OCI-LY1 (cell line): ENCODE measurements at regions not wholly inside any gene's neighbourhood (a gene's known extent, or its start where the extent isn't known, plus 50 kb on each side); places are given as distances from the start of the nearest gene placed in this dataset.

Source experiments
- EZH2 ChIP-seq: fragments of 200-600 bp; sonication (generic), shearing (Covaris generic); IDR thresholded peaks from 2 replicates; pipeline ENCODE4 v1.8.0; 2017; ENCODE audit warnings: borderline replicate concordance, mixed run types, mild to moderate bottlenecking, antibody characterized with exemption, low read length, moderate library complexity, mixed read lengths
- TF ChIP-seq, protein P1 (sequence below): fragments of 200-600 bp; sonication (generic), shearing (Covaris generic); IDR thresholded peaks from 2 replicates; pipeline ENCODE4 v1.5.1; 2017; ENCODE audit warnings: mild to moderate bottlenecking, antibody characterized with exemption, low read length, moderate library complexity, mixed read lengths

DNA sequence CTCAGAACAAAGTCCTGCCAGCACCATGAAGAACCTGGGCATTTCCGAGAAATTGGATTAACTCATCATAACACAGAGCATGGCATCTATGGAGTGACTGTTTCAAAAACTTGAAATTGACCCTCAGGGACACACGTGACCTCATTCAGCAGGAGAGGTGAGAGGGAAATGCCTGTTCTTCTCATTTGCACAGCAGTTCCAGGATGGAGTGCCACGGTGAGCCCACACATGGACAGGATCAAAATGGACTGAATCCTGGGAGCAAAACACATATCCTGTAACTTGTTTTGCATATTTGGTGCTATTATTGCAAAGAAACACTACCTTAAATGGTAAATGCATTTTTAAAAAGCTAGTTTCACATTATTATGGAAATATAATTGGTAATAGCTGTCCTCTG lies 256.1 kb upstream of the IRX2 start:
- TF ChIP-seq, protein P1, sequence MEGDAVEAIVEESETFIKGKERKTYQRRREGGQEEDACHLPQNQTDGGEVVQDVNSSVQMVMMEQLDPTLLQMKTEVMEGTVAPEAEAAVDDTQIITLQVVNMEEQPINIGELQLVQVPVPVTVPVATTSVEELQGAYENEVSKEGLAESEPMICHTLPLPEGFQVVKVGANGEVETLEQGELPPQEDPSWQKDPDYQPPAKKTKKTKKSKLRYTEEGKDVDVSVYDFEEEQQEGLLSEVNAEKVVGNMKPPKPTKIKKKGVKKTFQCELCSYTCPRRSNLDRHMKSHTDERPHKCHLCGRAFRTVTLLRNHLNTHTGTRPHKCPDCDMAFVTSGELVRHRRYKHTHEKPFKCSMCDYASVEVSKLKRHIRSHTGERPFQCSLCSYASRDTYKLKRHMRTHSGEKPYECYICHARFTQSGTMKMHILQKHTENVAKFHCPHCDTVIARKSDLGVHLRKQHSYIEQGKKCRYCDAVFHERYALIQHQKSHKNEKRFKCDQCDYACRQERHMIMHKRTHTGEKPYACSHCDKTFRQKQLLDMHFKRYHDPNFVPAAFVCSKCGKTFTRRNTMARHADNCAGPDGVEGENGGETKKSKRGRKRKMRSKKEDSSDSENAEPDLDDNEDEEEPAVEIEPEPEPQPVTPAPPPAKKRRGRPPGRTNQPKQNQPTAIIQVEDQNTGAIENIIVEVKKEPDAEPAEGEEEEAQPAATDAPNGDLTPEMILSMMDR, result no peak
- TF ChIP-seq EZH2, result no peak
